ENCODE measurements at regions not wholly inside any gene's neighbourhood (a gene's known extent, or its start where the extent isn't known, plus 50 kb on each side); places are given as distances from the start of the nearest gene placed in this dataset.

- Mint-ChIP-seq H3K27me3 (no peaks in the 10 kb centered on the region), H3K9me3 (peaks cover 11% of the 10 kb centered on the region), H3K27ac (no peak overlapping the region), H3K36me3 (ENCODE audit: low read depth) (no peaks in the 10 kb centered on the region), H3K4me3 (no peak overlapping the region), H3K4me1 (peaks cover 16% of the 10 kb centered on the region)
- no peak for TF ChIP-seq CTCF (IDR thresholded peaks at IDR 0.05)
- ChIA-PET CTCF (interaction anchor here (1.4 to 2.4 kb wide), 3 partner anchors 24 to 477 kb away, joined by 3 to 10 read pairs (median 7); no protein-coding TSS in a partner anchor), POLR2A (interaction anchor here (0.7 to 1.7 kb wide), 6 partner anchors 9 to 329 kb away, joined by 3 to 13 read pairs (median 4); partner anchors contain the start of gene IVNS1ABP)
- DNase-seq (no peak), ATAC-seq (ENCODE audit: low read depth) (no peak)
- intact Hi-C loops (cut with micrococcal nuclease): no loop called here
Measured at GRCh38 chr1:185646202-185646683, 87.9 kb upstream of the HMCN1 start.

- Mint-ChIP-seq H3K27me3 (no peaks in the 10 kb centered on the region), H3K4me1 (peaks cover 16% of the 10 kb centered on the region), H3K4me3 (no peak overlapping the region), H3K27ac (no peak overlapping the region), H3K36me3 (ENCODE audit: low read depth) (no peaks in the 10 kb centered on the region), H3K9me3 (peaks cover 11% of the 10 kb centered on the region)
- CTCF ChIA-PET: interaction anchor here (1.4 to 2.4 kb wide), 3 partner anchors 24 to 476 kb away, joined by 3 to 10 read pairs (median 7); no protein-coding TSS in a partner anchor
- intact Hi-C loops (cut with micrococcal nuclease): no loop called here
- TF ChIP-seq CTCF (IDR thresholded peaks at IDR 0.05): no peak
- DNase-seq (no peak), ATAC-seq (ENCODE audit: low read depth) (peak; percentile 50)
- POLR2A ChIA-PET: interaction anchor here (0.7 to 1.7 kb wide), 5 partner anchors 9 to 329 kb away, joined by 3 to 13 read pairs (median 4); partner anchors contain the start of gene IVNS1ABP
Measured at GRCh38 chr1:185645686-185646085, 88.5 kb upstream of the HMCN1 start.

GRCh38 chr1:185645162-185645640 lies 89.0 kb upstream of the HMCN1 start:
- peaks cover 11% of the 10 kb centered on the region for H3K9me3 Mint-ChIP-seq
- H3K27ac Mint-ChIP-seq: no peak overlapping the region
- intact Hi-C loops (cut with micrococcal nuclease): no loop called here
- ChIA-PET CTCF (interaction anchor here (1.8 to 2.4 kb wide), 2 partner anchors 25 to 50 kb away, joined by 7 to 10 read pairs; no protein-coding TSS in a partner anchor), POLR2A (interaction anchor here (1.0 to 1.7 kb wide), 3 partner anchors 8 to 85 kb away, joined by 3 to 8 read pairs (median 4); no protein-coding TSS in a partner anchor)
- no peaks in the 10 kb centered on the region for H3K27me3 Mint-ChIP-seq
- TF ChIP-seq CTCF (IDR thresholded peaks at IDR 0.05): no peak
- no peak for ATAC-seq (ENCODE audit: low read depth)
- DNase-seq: no peak
- peaks cover 16% of the 10 kb centered on the region for H3K4me1 Mint-ChIP-seq
- H3K4me3 Mint-ChIP-seq: no peak overlapping the region
- H3K36me3 Mint-ChIP-seq (ENCODE audit: low read depth): no peaks in the 10 kb centered on the region

GRCh38 chr1:185644531-185644930 lies 89.7 kb upstream of the HMCN1 start:
- no peak overlapping the region for H3K4me3 Mint-ChIP-seq
- no peak overlapping the region for H3K27ac Mint-ChIP-seq

More at GRCh38 chr1:185644531-185644930, 89.7 kb upstream of the HMCN1 start:
- intact Hi-C loops (cut with micrococcal nuclease): no loop called here
- CTCF ChIA-PET: no interaction called here
- no peak for TF ChIP-seq CTCF (IDR thresholded peaks at IDR 0.05)
- POLR2A ChIA-PET: no interaction called here
- no peaks in the 10 kb centered on the region for H3K27me3 Mint-ChIP-seq
- peaks cover 16% of the 10 kb centered on the region for H3K4me1 Mint-ChIP-seq
- peaks cover 11% of the 10 kb centered on the region for H3K9me3 Mint-ChIP-seq
- no peaks in the 10 kb centered on the region for H3K36me3 Mint-ChIP-seq (ENCODE audit: low read depth)
- DNase-seq (no peak), ATAC-seq (ENCODE audit: low read depth) (peak; percentile 25)

All from activated B cell treated with CpG ODN at 0.5 μM for 24 hours (primary cell).